Astrocyte of the spinal cord (primary cell): ENCODE measurements at regions not wholly inside any gene's neighbourhood (a gene's known extent, or its start where the extent isn't known, plus 50 kb on each side); places are given as distances from the start of the nearest gene placed in this dataset.

Experiments
- DNase-seq: peaks from one replicate; pipeline ENCODE4 v3.0.0; 2011; ENCODE audit warnings: low read depth, low spot score
- H3K4me3 ChIP-seq: 2 replicates; pipeline ENCODE4 v1.5.1; 2011; ENCODE audit warnings: low read depth, mild to moderate bottlenecking, low read length, moderate library complexity
- CTCF ChIP-seq: IDR thresholded peaks from 2 replicates; pipeline ENCODE4 v1.5.1; 2012; ENCODE audit warnings: low read depth, mild to moderate bottlenecking, low read length, inconsistent platforms
- in situ Hi-C: cut with HindIII; loops from 2 replicates; pipeline ENCODE4 v1.10.0; 2017; ENCODE audit warnings: low sequenced_read_pairs

- no peak overlapping the region for H3K4me3 ChIP-seq
- TF ChIP-seq CTCF: no peak
- in situ Hi-C loops: no loop called here
- DNase-seq: peak; percentile 41
Observed at GRCh38 chr14:28321475-28322244, 444.9 kb upstream of the FOXG1 start.

GRCh38 chr14:28323366-28323765, 443.2 kb upstream of the FOXG1 start:
- no peak for TF ChIP-seq CTCF
- in situ Hi-C loops: no loop called here
- H3K4me3 ChIP-seq: no peak overlapping the region
- DNase-seq: no peak

GRCh38 chr14:28323951-28324741, 442.4 kb upstream of the FOXG1 start:
- in situ Hi-C loops: no loop called here
- TF ChIP-seq CTCF: no peak
- no peak for DNase-seq
- H3K4me3 ChIP-seq: no peak overlapping the region

- no peak for TF ChIP-seq CTCF
- in situ Hi-C loops: no loop called here
- no peak for DNase-seq
- no peak overlapping the region for H3K4me3 ChIP-seq
Observed at GRCh38 chr14:28340816-28341215, 425.8 kb upstream of the FOXG1 start.

GRCh38 chr14:28344381-28344780, 422.2 kb upstream of the FOXG1 start:
- in situ Hi-C loops: no loop called here
- no peak for TF ChIP-seq CTCF
- H3K4me3 ChIP-seq: no peak overlapping the region
- DNase-seq: peak; percentile 4

GRCh38 chr14:28348797-28349196, 417.8 kb upstream of the FOXG1 start:
- no peak for DNase-seq
- in situ Hi-C loops: no loop called here
- no peak overlapping the region for H3K4me3 ChIP-seq
- TF ChIP-seq CTCF: no peak
